ENCODE measurements at regions not wholly inside any gene's neighbourhood (a gene's known extent, or its start where the extent isn't known, plus 50 kb on each side); places are given as distances from the start of the nearest gene placed in this dataset.

GRCh38 chr2:190791347-190791975 lies 89.2 kb upstream of the GLS start:
- ChIA-PET POLR2A (no interaction called here), CTCF (interaction anchor here (1.0 to 1.3 kb wide), 3 partner anchors 10 kb away, joined by 3 to 4 read pairs (median 4); no protein-coding TSS in a partner anchor)
- TF ChIP-seq CTCF (IDR thresholded peaks at IDR 0.05; ENCODE audit: control extremely low read depth, extremely low read depth, low read depth, missing control alignments) = no peak
- no peak for DNase-seq (ENCODE audit: extremely low spot score)

GRCh38 chr2:190791976-190792575 lies 88.5 kb upstream of the GLS start:
- ChIA-PET CTCF (interaction anchor here (0.9 to 1.3 kb wide), 4 partner anchors 8 to 13 kb away, joined by 3 to 5 read pairs (median 3); no protein-coding TSS in a partner anchor), POLR2A (no interaction called here)
- DNase-seq (ENCODE audit: extremely low spot score) = no peak
- no peak for TF ChIP-seq CTCF (IDR thresholded peaks at IDR 0.05; ENCODE audit: control extremely low read depth, extremely low read depth, low read depth, missing control alignments)

GRCh38 chr2:190792956-190793888 lies 87.4 kb upstream of the GLS start:
- no peak for TF ChIP-seq CTCF (IDR thresholded peaks at IDR 0.05; ENCODE audit: control extremely low read depth, extremely low read depth, low read depth, missing control alignments)
- DNase-seq (ENCODE audit: extremely low spot score) = no peak
- POLR2A ChIA-PET = interaction anchor here (0.6 to 0.7 kb wide), 2 partner anchors 52 to 92 kb away, joined by 3 read pairs; no protein-coding TSS in a partner anchor
- CTCF ChIA-PET = interaction anchor here (0.9 to 1.3 kb wide), 8 partner anchors 8 to 423 kb away, joined by 3 to 5 read pairs (median 4); no protein-coding TSS in a partner anchor

GRCh38 chr2:190794377-190794776 lies 86.2 kb upstream of the GLS start:
- no peak for TF ChIP-seq CTCF (IDR thresholded peaks at IDR 0.05; ENCODE audit: control extremely low read depth, extremely low read depth, low read depth, missing control alignments)
- DNase-seq (ENCODE audit: extremely low spot score) = no peak
- ChIA-PET CTCF (interaction anchor here (1.0 to 1.2 kb wide), 3 partner anchors 10 to 14 kb away, joined by 3 to 5 read pairs (median 4); no protein-coding TSS in a partner anchor), POLR2A (interaction anchor here (0.6 kb wide), 1 partner anchor 166 kb away, joined by 3 read pairs; no protein-coding TSS in a partner anchor)

- no peak for TF ChIP-seq CTCF (IDR thresholded peaks at IDR 0.05; ENCODE audit: control extremely low read depth, extremely low read depth, low read depth, missing control alignments)
- CTCF ChIA-PET = interaction anchor here (1.0 to 1.2 kb wide), 2 partner anchors 12 to 15 kb away, joined by 3 to 5 read pairs; no protein-coding TSS in a partner anchor
- POLR2A ChIA-PET = no interaction called here
- no peak for DNase-seq (ENCODE audit: extremely low spot score)
Measured at GRCh38 chr2:190794790-190795189, 85.8 kb upstream of the GLS start.

GRCh38 chr2:190795686-190796085 lies 84.9 kb upstream of the GLS start:
- TF ChIP-seq CTCF (IDR thresholded peaks at IDR 0.05; ENCODE audit: control extremely low read depth, extremely low read depth, low read depth, missing control alignments) = no peak
- POLR2A ChIA-PET = no interaction called here
- DNase-seq (ENCODE audit: extremely low spot score) = no peak
- CTCF ChIA-PET = interaction anchor here (1.1 to 1.5 kb wide), 6 partner anchors 12 to 54 kb away, joined by 3 to 6 read pairs (median 3); no protein-coding TSS in a partner anchor
